ENCODE measurements at regions not wholly inside any gene's neighbourhood (a gene's known extent, or its start where the extent isn't known, plus 50 kb on each side); places are given as distances from the start of the nearest gene placed in this dataset.

GRCh38 chr6:63447134-63447533, 125.1 kb upstream of the LOC128125822 start:
- ChIA-PET CTCF (no interaction called here), POLR2A (no interaction called here)
- no peaks in the 10 kb centered on the region for H3K27me3 Mint-ChIP-seq
- intact Hi-C loops (cut with micrococcal nuclease), result no loop called here
- no peak for DNase-seq
- peaks cover 2% of the 10 kb centered on the region for H3K9me3 Mint-ChIP-seq
- H3K36me3 Mint-ChIP-seq (ENCODE audit: low read depth), result no peaks in the 10 kb centered on the region
- no peak for ATAC-seq (ENCODE audit: low read depth)
- TF ChIP-seq, protein P1, sequence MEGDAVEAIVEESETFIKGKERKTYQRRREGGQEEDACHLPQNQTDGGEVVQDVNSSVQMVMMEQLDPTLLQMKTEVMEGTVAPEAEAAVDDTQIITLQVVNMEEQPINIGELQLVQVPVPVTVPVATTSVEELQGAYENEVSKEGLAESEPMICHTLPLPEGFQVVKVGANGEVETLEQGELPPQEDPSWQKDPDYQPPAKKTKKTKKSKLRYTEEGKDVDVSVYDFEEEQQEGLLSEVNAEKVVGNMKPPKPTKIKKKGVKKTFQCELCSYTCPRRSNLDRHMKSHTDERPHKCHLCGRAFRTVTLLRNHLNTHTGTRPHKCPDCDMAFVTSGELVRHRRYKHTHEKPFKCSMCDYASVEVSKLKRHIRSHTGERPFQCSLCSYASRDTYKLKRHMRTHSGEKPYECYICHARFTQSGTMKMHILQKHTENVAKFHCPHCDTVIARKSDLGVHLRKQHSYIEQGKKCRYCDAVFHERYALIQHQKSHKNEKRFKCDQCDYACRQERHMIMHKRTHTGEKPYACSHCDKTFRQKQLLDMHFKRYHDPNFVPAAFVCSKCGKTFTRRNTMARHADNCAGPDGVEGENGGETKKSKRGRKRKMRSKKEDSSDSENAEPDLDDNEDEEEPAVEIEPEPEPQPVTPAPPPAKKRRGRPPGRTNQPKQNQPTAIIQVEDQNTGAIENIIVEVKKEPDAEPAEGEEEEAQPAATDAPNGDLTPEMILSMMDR (IDR thresholded peaks at IDR 0.05), result no peak
- no peak overlapping the region for H3K4me3 Mint-ChIP-seq
- H3K4me1 Mint-ChIP-seq, result no peaks in the 10 kb centered on the region
- H3K27ac Mint-ChIP-seq, result no peak overlapping the region

DNA sequence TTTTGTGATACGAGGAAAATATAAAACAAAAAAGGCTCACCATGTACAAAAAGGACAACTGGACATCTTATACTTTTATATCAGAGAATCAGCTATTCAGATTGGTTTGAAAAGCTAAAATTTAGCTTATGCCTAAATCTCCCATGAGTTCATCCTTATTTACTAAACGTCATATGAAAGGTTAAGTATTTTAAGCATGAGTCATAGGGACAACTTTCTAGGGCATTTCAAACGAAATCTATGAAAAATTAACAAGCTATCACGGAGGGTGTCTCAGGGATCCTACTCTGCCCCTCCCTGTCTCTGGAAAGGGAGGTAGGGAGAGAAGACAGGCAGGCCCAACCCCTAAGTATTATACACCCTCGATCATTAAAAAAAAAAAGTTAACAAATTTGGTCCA, 124.1 kb upstream of the LOC128125822 start:
- TF ChIP-seq, protein P1 (IDR thresholded peaks at IDR 0.05), result no peak
- H3K27ac Mint-ChIP-seq, result no peak overlapping the region
- H3K9me3 Mint-ChIP-seq, result no peaks in the 10 kb centered on the region
- DNase-seq (no peak), ATAC-seq (ENCODE audit: low read depth) (no peak)
- intact Hi-C loops (cut with micrococcal nuclease), result no loop called here
- POLR2A ChIA-PET, result no interaction called here
- no peaks in the 10 kb centered on the region for H3K27me3 Mint-ChIP-seq
- no peak overlapping the region for H3K4me3 Mint-ChIP-seq
- no peaks in the 10 kb centered on the region for H3K36me3 Mint-ChIP-seq (ENCODE audit: low read depth)
- CTCF ChIA-PET, result no interaction called here
- no peaks in the 10 kb centered on the region for H3K4me1 Mint-ChIP-seq

- intact Hi-C loops (cut with micrococcal nuclease), result no loop called here
- TF ChIP-seq, protein P1 (IDR thresholded peaks at IDR 0.05), result no peak
- no peak overlapping the region for H3K27ac Mint-ChIP-seq
- no peaks in the 10 kb centered on the region for H3K9me3 Mint-ChIP-seq
- CTCF ChIA-PET, result no interaction called here
- H3K27me3 Mint-ChIP-seq, result no peaks in the 10 kb centered on the region
- ATAC-seq (ENCODE audit: low read depth) (no peak), DNase-seq (no peak)
- no peaks in the 10 kb centered on the region for H3K4me1 Mint-ChIP-seq
- POLR2A ChIA-PET, result no interaction called here
- no peaks in the 10 kb centered on the region for H3K36me3 Mint-ChIP-seq (ENCODE audit: low read depth)
- no peak overlapping the region for H3K4me3 Mint-ChIP-seq
Observed at GRCh38 chr6:63449714-63450113, 122.6 kb upstream of the LOC128125822 start.

DNA sequence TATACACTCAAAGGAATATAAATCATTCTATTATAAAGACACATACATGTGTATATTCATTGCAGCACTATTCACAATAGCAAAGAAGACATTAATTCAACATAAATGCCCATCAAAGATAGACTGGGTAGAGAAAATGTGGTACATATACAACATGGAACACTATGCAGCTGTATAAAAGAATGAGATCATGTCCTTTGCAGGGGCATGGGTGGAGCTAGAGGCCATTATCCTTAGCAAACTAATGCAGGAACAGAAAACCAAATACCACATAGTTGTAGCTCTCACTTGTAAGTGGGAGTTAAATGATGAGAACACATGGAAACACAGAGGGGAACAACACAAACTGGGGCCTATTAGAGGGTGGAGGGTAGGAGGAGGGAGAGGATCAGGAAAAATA, 121.0 kb upstream of the LOC128125822 start:
- no peaks in the 10 kb centered on the region for H3K27me3 Mint-ChIP-seq
- ATAC-seq (ENCODE audit: low read depth) (no peak), DNase-seq (no peak)
- H3K4me1 Mint-ChIP-seq, result no peaks in the 10 kb centered on the region
- H3K4me3 Mint-ChIP-seq, result no peak overlapping the region
- intact Hi-C loops (cut with micrococcal nuclease), result no loop called here
- TF ChIP-seq, protein P1 (IDR thresholded peaks at IDR 0.05), result no peak
- H3K9me3 Mint-ChIP-seq, result no peaks in the 10 kb centered on the region
- H3K27ac Mint-ChIP-seq, result no peak overlapping the region
- CTCF ChIA-PET, result no interaction called here
- POLR2A ChIA-PET, result no interaction called here
- H3K36me3 Mint-ChIP-seq (ENCODE audit: low read depth), result no peaks in the 10 kb centered on the region

- no peak overlapping the region for H3K27ac Mint-ChIP-seq
- H3K36me3 Mint-ChIP-seq (ENCODE audit: low read depth), result no peaks in the 10 kb centered on the region
- ChIA-PET POLR2A (no interaction called here), CTCF (no interaction called here)
- H3K4me3 Mint-ChIP-seq, result no peak overlapping the region
- intact Hi-C loops (cut with micrococcal nuclease), result no loop called here
- no peak for DNase-seq
- no peaks in the 10 kb centered on the region for H3K4me1 Mint-ChIP-seq
- H3K27me3 Mint-ChIP-seq, result no peaks in the 10 kb centered on the region
- H3K9me3 Mint-ChIP-seq, result no peaks in the 10 kb centered on the region
- TF ChIP-seq, protein P1 (IDR thresholded peaks at IDR 0.05), result no peak
- ATAC-seq (ENCODE audit: low read depth), result no peak
Observed at GRCh38 chr6:63452125-63452524, 120.2 kb upstream of the LOC128125822 start.
